GM19240 (cell line): ENCODE measurements at regions not wholly inside any gene's neighbourhood (a gene's known extent, or its start where the extent isn't known, plus 50 kb on each side); places are given as distances from the start of the nearest gene placed in this dataset.

Experiments
- DNase-seq: peaks from one replicate; pipeline ENCODE4 v3.0.0; 2011; ENCODE audit warnings: low spot score; ENCODE audit not compliant: insufficient read length

DNA sequence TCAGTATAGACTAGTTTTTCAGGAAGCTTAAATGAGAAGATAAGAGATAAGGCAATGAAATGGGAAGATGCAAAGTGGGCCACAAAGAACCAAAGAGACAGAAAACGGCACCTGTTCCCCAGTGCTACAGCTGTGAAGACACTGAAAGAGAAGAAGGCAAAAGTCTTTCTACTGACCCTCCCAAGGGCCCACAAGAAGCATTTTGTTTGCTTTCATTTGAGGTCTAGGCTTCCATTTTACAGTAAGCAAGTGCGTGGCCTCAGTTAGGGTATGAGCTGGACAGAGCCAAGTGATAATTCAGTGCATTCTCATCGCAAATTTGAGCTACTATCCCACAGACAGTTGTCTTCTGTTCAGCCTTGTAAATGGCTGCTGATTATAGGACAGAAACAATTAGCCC, 53.4 kb upstream of the STK17B start:
- no peak for DNase-seq

DNA sequence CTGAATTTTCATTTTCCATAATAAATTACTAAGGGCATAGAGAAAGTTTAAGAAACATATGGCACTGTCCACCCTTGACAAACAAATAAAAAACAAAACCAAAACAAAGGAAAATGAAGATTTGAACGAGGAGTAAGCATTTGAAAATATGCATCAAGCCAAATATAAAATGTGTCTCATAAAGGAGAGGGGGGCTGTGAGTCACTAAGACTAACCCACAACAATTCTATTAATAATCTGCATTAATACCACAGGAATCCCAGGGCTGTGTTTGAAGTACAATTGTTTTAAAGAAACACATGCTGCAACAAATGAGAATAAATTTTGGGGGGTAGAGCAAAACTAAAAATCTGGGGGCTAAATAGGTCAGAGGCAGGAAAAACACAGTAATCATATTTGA, 53.8 kb upstream of the STK17B start:
- no peak for DNase-seq

DNA sequence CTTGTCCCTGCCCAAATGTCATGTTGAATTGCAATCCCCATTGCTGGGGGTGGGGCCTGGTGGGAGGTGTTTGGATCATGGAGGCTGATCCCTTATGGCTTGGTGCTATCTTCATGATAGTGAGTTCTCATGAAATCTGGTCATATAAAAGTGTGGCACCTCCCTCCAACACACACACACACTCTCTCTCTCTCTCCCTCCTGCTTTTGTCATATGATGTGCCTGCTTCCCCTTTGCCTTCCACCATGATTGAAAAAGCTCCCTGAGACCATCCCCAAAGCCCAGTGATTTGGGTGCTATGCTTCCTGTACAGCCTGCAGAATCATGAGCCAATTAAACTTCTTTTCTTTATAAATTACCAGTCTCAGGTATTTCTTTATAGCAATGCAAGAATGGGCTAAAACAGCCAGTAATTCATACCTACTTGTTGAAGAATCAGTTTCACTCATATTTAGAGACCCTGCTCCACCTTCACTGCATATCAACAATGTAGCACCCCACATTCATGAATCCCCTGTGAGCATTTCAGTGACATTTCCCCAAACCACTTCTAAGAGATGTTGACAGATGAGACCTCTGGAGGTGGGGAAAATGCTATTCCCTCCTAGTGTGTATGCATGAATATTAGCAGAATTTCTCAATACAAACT, 54.8 kb upstream of the STK17B start:
- DNase-seq: no peak

GRCh38 chr2:196226707-196227065, 55.3 kb upstream of the STK17B start:
- no peak for DNase-seq

- no peak for DNase-seq
Measured at GRCh38 chr2:196229013-196229412, 57.6 kb upstream of the STK17B start.

- no peak for DNase-seq
Measured at GRCh38 chr2:196230061-196230854, 58.9 kb upstream of the STK17B start.

DNA sequence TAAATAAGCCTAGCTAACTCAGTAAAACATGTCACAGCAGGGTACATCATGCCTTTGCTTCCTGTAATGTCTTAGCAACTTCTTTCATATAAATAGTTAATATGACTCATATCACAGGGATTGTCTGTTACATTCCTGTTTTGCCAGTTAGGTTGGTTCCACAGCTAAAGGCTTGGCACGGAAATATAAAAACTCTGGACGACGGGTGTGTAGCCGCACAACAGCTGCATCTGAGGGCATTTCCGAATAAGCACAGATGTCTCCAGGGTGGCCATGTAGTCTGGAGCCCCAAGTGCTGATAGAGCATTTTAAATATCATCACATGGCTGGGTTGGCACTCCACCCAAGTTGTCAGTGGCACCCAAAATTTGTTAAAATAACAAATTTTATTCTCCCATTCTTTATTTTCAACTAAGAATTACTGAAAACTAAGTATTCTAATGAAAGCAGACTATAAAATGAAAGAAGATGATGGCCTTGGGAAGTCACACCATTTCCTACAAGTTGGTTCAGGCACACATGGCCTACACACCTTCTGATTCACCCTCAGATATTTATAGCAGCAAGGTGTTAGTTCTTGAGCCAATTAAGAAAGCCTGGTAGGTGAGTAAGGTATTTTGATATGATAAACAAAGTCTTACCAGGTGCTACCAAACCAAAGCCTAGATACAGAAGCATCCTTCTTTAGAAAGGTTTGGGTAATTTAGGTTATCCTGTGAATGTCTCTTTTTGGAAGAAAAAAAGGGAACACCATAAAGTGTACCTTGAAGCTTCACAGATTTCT, 61.8 kb upstream of the STK17B start:
- DNase-seq: no peak

GRCh38 chr2:196233805-196234475, 62.6 kb upstream of the STK17B start:
- DNase-seq: no peak

GRCh38 chr2:196234672-196235071, 63.3 kb upstream of the STK17B start:
- no peak for DNase-seq

DNA sequence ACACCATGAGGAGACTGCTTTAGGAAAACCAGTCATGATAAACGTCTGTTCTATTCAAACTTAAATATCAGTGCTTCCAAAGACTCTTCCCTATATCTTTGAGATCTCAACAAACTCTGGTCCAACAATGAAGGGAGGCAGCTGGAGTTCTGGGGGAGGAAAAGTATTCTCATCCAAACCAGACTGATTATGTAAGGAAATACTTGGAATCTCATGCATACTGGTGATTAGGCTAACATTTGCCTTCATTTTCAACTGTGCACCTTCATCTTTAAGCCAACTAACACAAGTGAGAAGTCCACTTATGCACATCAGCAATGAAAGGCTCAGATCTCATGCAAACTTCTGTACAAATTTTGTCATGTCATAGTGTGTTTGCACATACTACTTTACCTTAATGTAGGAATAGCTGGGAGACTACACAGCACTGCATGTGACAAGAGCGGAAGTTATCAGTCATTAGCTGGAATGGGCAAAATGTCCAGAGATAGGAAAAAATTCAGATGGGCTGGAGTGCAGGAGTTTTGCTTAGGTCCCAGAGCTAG, 67.5 kb upstream of the STK17B start:
- DNase-seq: no peak

GRCh38 chr2:196239622-196240587, 68.5 kb upstream of the STK17B start:
- DNase-seq: no peak

DNA sequence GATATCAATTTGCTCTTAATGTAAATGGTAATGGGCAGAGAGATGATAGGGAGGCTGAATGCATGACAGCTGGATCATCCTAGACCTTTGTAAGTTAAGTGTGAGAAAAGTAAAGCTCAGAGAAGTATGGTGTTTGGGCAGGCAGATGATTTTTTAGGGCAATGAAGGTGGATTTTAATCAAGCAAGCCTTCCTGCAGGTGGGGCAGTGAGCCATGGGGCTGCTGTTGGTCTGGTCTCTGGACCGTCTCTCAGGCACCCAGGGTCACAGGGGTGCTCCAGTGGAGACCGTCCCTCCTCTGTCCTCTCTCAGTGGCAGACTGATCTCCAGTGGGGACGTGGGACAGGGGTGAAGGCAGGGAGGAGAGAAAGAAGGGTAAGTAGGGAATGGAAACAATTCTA, 69.8 kb upstream of the STK17B start:
- DNase-seq: no peak

- no peak for DNase-seq
Measured at GRCh38 chr2:196242131-196242620, 70.8 kb upstream of the STK17B start.

DNA sequence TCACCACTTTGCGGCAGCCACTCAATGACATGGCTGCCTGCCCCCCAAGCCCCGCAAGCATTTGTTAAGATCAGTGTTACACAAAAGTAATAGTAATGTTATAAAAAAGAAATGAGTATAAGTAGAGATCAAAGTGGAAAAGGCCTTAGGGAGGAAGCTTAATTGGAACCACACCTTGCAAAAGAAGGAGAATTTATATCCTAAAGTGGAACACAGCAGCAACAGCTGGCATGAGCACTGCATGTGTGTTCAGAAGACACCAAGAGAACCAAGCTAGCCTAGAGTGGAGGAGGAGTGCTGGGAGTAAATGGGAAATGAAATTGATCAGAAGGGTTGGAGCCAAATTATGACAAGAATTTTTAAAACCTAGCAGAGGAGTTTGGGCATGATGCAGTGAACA, 73.1 kb upstream of the STK17B start:
- DNase-seq: no peak

GRCh38 chr2:196244966-196245365, 73.6 kb upstream of the STK17B start:
- DNase-seq: no peak

DNA sequence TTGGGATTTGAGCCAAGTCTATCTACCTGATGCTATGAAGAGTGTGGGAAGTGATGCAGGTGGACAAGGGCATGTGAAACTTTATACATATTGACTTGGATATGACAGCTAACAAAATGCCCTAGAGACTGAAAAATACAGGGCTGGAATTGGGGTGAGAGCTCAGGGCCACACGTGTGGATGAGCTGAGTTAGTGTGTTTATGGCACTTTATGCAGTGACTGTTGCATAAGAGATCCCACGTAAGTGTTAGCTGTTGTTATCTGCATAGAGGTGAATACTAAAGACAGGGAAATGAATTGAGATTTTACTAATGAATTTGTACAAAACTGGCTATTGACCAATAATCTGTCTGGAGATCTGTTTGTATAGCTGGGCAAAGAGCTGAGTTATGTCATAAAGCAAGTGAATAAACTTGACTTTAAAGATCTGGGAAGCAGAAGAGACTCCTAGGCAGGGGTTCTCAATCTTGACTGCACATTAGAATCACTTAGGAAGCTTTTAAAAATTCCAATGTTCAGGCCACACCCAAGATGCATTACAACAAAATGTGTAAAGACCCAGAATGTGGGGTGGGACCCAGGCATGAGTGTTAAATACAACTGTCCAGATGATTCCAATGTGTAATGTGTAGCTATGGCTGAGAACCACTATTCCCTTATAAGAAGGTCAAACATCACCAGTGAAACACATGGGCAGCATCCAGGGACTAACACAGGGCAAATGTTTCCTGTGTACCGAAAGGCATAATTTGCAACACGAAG, 74.2 kb upstream of the STK17B start:
- no peak for DNase-seq

DNA sequence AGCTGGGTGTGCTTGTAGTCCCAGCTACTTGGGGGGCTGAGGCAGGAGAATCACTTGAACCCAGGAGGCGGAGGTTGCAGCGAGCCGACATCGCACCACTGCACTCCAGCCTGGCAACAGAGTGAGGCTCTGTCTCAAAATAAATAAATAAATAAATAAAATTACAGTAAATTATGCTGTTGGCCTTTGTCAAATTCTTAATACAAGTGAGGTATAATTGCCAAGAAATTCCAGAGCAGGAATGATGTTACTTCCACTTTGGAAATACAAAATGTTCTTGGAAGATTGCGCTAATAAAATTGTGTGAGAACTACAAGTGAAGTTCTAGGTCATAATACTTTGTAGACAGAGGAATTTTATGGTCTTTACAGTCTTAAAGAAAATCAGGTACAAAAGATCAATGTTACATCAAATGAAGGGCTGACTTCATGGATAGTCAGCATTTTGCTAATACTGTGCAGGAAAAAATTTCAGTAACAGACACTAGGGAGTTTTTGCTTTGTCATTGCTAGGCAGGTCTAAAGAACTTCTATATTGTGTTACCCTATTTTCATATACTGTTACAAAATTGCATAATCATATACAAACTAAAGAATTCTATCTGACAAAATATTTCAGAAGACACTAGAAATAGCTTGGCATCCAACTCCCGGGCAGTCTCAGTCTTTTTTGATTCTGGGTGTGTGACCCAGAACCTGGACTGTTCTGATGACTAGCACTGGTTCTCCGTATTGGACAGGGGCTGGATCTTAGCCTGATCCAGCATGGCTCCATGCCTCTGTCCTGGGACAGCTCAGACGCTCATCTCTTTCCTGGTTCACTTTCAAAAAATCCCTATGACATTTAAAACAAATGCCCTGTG, 76.0 kb upstream of the STK17B start:
- no peak for DNase-seq

DNA sequence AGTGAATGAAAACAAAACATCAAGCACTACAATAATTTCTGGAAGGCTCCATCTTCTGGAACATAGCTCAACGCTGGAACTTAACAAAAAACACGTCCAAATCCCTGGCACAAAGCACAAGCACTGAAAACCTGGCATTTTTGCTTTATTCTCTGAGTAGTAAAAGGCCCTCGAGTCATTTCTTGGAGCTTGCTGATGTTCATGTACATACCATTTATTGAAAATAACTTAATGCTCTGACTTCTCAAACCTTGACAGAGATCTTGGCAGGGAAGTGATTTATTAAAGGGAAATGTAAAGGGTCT, 76.5 kb upstream of the STK17B start:
- no peak for DNase-seq
